SW 1271 (cell line): ENCODE measurements at regions not wholly inside any gene's neighbourhood (a gene's known extent, or its start where the extent isn't known, plus 50 kb on each side); places are given as distances from the start of the nearest gene placed in this dataset.

Source experiments
- DNase-seq, 2 experiments: peaks; one replicate each; lab custom pipeline; 2025; lab: John Stamatoyannopoulos, UW

DNA sequence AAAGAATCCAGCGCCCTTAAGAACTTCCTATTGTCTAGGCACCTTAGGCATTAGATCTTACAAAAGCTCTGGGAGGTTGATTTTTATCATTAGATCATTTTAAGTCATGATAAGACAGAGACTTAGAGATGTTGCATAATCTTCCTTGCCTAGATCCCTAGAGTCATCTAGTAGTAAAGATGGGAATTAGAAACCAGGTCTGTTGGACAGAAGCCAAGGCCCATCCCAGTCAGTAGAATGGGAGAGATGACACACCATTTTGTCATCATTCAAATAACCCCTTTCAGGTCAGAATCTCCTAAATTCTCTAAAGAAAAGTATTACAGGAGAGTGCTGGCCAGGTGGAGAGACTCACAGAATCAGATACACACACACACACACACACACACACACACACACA, 579.1 kb downstream of the BMP2 start:
- DNase-seq: no peak

DNA sequence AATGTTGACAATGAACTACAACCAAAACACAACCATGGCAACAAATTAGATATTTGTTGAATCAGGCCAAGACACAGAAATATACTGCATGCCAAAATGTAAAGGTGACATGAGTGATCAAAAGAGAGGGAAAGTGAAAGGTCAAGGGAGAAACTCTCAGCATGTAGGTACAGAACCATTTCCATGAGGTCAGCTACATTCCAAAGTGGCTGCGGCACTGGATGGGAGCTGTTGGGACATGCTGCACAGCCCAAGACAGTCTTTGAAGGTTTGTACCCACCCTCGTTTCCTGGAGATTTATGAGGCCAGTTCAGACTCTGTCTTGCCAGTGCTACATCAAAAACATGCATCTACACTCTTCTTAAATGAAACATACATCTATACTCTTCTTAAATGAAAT, 579.9 kb downstream of the BMP2 start:
- no peak for DNase-seq

DNA sequence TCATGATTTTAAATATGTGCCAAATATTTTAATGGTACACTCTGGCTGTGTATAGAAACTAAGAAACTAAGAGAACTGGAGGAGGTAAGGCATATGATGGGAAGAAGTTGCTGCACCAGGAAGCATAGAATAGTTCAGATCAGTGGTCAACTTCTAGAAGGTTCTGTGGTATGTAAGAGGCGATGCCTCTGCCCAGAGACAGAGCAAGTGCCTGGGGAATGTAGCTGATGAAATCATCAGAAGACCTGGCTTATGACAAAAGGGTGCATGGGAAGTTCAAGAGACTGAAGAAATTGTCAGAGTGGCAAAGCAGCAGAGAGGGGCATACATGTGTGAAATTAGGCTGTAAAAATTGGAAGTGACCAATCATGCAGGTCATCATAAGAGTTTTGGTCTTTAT, 580.8 kb downstream of the BMP2 start:
- DNase-seq: no peak

DNA sequence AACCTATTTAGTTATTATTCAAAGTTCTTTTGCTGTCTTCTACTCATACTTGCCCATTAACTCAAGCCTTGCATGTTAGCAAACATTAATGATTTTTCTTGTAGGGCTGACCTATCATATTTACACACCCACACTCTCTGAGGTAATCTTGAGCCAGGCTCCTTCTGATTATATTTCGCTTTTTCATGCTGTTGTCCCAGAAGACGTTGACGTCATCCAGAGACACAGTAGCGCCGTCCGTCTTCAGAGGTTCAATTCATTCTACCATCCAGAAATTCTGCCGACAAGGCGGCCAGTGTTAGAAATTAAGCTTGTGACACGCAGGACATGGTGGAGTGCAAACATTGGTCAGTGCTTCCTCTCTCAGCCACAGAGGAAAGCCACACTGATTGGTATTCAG, 584.7 kb downstream of the BMP2 start:
- no peak for DNase-seq

DNA sequence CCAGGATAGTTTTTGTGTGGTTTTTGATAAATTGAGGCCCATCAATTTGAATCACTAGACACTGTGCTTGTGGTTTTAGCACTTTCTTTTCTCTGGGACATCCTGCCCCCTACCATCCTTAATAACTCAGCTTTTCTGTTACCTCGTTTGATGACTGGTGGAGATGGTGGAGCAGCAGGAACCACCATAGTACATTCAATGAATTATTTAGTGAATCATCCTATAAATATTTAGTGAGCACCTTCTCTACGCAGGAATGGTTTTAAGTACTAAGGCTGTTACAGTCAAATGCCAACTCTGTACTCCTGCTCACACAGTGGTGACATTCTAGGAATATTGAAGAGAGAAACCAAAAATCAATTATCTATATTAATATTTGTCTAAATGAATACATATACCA, 585.2 kb downstream of the HAO1 start:
- no peak for DNase-seq

DNA sequence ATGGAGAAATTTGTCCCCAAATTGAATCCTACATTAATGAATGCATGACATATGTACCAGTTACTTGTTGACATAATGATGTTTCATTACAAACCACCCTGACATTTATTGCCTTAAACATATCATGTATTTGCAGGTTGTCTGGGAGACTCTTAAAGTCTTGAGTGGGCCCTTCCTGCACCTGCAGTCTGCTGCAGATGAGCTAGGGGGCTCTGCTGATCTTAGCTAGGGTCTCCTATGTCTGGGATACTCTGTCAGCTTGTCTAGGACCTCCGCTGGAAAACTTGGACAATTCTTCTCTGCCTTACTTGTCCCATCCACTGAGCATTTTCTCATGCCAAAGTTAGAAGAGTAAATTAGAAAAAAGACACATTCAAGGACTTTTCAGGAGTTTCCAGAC, 581.6 kb downstream of the HAO1 start:
- DNase-seq: no peak

DNA sequence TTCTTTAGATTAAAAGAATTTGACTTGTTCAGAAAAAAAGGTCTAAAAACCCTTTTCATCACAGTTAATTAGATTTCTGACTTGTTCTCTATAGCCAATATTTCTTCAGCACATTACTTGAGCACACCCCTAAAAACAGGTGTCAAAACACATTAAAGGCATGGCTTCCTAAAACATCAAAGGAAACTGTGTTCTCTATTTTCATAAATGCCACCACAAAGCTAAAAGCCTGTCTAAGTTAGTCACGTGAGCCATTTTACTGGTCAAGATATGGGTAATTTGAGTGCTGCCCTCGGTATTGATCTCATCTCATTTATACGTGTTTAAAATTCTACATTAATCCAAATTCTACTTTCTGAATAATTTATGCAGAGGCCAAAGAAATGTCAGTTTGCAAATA, 580.5 kb downstream of the HAO1 start:
- DNase-seq: no peak

DNA sequence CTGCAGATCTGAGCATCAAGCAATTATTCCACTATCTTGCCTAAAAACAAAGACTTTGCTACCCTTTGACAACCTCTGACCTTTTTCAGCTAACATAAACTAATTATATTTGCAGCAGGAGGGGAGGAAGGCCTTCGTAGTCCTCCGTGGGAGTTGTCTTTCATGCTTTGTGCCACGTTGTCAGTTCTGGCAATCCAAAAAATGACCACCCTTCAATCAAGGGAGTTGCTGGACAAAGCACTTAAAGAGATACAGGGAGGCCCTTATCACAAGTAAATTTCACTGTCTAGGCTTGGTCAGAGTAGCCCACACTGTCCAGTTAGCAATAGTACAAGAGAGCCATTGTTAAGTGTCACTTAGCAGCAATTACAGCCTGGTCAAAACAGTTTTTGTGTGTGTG, 578.9 kb downstream of the HAO1 start:
- DNase-seq: no peak

DNA sequence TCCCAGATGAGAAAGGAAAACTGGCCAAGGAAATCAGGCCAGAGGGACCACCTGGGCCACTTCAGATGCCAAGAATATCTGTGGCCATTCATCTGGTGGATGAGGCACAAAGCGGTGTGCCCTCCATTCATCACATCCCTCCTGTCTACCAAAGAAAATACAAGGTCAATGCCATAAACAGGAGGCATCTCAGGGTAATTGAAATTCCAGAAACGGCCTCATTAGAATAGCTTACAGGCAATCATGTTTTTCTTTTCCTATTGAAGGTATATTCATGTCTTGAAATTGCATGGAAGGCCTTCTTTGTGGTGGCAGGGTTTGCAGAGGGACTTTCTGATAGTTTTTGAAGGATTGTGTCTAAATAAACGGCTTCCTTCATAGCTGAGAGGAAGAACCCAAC, 578.3 kb downstream of the HAO1 start:
- no peak for DNase-seq

DNA sequence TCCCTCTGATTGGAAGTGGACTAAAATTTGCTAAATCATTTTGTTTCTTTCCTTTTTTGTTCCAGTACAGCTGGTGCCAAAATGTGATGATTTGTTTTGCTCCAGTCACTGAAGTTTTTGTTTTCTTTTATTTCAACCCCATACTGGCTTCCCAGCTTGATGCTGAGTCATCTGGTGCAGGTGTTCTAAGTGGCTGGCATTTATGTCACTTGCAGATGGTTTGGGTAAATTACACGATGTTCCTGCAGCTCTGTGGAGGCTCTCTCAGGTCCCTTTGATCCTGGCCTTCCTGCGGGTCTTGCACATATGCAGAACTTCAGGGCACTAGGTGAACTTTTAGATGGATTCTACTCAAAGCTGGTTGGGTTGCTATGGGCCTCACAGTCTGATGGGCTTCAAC, 577.7 kb downstream of the HAO1 start:
- DNase-seq: no peak

DNA sequence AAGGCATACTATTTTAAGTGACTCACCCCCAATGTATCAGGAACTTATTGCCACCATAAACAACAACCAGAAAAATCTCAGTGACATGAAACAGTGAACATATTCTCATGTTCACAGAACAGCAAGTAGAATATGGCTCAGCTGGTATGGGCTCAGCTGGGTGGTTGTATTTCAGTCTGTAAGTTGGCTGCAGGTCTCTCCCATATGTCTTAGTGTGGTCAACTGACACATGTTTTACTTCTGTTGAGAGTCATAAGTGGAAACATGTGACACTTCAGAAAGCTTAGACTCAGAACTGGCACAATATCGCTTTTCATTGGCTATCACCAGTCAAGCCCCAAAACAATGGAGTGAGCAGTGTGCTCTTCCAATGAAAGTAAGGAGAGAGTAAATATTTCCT, 574.1 kb downstream of the HAO1 start:
- DNase-seq: no peak

DNA sequence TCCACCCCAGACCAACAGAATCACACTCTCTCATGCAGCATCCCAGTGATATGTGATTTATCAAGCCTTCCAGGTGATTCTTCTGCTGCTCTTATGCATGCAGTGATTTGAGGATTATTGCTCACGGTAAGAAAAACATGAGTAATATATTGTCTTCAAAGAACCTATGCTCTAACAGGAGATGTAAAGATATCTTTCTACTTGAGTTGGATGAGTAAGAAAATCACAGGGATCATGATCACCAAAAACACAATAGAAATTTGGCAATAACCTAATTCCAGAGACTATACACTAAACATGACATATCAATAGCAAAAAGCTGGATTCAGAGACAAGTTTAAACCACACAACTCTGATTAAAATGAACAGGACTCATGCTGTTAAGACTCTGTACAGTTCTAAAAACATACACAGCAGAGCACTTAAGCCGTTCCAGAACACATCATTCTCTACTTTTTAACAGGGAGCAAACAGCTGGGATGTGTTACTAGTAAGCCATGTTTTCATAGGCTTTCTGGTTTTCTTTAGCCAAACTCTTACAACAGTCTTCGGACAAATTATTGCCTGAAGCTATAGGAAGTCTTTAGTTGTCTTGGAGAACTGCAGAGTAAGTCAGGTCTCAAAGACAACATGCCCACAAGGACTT, 568.6 kb downstream of the HAO1 start:
- DNase-seq: no peak

DNA sequence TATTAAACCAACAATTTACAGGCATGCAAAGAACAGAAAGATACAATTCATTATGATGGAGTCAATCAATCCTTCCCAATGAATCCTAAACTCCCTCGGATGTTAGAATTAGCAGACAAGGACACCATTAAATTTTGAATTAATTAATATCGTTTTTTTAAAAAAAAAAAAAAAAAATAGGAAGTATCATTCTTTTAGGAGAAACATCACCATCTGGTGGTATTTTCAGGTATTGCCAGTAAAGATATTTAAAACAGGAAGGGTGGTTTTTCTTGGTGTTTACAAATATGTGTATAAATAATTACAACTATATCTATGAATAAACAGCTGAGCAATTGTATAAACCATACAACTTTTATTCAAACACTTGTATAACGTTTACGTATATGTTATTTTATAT, 564.4 kb downstream of the HAO1 start:
- peak in 1 of 2 experiments; percentile 19 for DNase-seq

DNA sequence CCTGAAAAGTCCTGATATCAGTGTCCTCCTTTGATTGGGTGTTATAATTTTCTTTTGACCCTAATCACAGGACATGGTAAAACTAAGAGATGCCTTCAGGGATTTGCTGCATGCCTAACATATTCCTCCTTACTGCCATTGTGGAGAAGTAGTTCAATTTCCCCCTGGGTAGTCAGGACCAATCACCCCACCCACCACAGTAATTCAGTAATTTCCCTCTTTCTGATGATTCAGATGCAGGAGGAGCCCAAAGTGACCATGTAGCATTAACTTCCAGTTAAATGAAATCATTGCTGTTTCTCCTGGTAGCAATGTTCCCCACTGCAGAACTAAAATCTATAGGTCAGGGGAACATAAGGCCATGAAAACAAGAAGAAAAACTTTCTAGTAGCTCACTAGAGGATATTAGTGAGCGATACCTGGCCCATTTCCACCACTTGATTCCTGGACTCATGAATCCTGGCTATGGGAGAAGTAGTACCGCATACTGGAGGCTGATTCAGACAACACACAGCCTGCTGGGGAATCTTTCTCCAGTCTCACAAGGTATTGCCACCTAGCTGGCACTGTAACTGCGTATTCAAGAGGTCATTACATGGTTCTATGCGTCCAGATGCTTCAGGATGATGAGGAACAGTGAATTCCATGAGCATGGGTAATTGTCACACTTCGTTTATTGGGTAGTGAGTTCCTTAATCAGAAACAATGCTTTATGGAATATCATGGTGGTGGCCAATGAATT, 561.2 kb downstream of the HAO1 start:
- DNase-seq: no peak

DNA sequence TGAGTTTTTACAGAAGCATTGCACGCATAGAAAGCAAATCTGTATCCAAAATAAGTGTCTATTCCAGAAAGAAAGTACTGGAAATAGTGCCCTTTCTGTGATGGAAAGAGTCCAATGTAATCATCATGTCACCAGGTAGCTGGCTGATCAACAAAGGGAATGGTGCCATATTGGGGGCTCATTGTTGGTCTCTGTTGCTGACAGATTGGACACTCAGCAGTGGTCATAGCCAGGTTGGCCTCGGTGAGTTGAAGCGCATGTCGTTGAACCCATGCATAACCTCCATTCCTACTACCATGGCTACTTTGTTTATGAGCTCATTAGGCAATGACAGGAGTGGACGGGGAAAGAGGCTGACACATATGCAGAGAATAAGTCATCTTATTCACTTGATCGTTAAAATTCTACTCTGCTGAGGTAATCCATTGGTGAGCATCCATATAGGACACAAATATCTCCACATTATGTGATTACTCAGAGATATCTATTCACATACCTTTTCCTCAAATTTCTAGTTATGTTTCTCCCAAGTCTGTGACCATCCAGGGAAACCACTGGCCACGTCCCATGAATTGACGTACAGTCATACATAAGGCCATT, 560.5 kb downstream of the HAO1 start:
- no peak for DNase-seq

DNA sequence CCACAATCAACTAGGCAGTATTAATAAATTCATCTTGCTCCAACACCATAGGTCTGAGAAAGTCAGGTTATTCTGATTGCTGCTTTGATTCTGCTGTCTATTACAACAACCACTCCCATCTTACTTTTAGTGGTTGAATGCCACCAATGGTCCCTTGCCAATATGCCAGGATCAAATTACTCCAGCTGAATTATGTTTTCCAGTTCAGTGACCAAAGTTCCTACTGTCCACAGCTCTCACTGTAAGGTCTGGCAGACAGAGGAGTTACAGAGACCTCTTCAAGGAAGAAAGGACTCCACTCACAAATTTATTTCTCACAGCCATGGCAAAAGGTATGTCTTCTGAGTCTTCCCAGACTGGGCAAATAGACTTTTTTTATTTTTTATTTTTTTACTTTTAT, 557.0 kb downstream of the HAO1 start:
- DNase-seq: no peak

DNA sequence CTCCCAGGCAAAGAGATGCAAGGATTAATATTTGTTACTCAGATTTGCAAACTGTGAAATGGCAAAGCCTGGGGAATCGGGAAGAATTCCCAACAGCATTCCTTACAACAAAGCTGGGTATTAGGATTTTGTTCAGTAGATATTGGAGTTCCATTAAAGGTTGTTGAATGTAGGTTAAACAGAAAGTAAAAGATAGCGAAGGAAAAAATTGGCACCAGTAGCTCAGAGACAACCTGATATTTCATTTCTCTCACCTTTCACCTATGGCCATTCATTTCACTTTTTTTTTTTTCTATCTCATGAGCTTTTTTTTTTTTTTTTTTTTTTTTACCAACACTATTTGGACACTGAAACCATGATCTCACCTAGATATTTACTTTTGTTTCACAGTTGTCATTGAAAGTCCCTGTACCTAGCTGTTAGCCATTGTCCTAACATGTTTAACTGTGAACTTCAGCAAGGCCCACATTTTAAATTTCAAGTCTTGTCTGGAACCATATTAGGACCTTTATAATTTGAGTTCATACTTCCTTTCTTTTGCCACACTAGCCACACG, 552.5 kb downstream of the HAO1 start:
- DNase-seq: no peak

DNA sequence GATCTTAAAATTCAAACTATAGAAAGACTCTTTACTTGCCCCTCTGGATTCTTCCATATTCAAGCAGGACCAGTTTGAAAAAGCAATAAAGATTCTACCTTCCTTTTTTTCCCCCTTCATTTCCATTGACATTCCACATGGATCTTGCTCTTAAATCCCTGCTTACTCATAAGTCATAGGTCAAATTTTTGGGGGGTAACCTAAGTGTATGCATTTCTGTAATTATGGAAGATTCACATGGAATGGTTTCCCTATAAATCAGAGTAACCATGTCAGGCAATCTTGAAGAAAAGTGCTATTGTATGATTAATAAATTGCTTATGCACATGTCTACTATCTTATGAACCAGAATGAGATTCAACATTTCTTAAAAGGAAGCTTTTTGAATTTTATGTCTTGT, 551.0 kb downstream of the HAO1 start:
- no peak for DNase-seq

DNA sequence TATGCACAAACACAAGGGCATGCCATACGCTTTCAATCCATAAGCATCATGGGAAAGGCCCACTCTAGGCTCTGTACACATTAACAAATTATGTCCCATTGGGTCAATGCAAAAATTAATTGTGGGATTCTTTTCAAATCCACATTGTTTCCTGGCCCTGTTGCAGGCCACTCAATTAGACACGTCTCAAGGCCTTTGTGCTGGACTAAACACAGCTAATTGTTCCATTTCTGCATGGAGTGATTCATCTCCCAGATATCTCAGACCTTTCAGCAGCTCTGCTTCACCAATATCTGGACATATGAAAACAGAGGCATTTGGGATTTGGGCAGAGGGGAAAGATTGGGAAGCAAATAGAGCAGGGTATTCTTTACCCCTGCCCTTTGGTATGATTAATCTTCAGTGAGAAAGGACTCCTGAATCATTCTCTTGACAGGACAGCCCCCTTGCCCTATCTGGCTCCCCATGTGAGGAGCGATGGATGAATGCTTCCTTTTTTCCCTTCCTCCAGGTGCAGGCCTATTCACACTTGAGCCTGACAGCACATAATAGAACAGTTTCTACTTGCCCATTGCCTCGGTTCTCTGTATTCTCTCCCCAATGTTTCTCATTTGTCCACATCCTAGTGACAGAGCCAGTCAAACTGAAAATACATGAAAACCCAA, 547.6 kb downstream of the HAO1 start:
- DNase-seq: no peak

DNA sequence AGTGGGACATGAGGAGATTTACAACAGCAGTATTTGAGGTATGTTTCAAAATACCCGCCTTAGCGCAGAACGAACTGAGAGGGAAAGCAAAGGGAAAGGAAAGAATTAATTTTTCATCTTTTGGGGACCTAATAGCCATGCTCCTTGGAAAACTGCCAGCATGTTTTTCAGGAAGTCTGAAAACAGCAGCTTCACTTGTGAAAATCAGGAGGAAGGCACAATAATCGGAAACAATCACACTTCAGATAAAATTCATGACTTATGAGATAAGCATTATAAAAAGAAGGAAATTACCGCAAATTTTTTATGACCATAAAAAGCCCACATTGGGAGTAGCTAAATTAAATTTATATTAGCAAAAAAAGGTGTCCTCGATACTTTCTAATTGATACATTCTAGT, 541.1 kb downstream of the HAO1 start:
- DNase-seq: no peak

DNA sequence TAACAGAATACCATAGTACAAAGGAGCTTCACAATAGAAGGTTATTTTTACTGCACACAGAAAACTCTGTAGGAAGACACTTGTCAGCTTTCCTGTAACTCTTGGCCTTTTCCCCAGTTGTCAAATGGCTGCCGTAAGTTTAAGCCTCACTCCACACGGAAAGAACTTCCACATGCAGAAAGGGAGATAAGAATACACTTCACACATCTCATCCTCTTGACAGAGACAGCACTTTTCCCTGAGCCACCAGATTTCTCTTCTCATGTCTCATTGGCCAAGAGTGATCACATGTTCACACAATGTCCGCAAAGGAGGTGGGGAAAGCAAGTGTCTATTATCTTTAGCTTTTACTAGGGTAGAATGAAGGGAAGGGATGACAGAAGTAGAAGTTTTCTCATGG, 540.7 kb downstream of the HAO1 start:
- no peak for DNase-seq

DNA sequence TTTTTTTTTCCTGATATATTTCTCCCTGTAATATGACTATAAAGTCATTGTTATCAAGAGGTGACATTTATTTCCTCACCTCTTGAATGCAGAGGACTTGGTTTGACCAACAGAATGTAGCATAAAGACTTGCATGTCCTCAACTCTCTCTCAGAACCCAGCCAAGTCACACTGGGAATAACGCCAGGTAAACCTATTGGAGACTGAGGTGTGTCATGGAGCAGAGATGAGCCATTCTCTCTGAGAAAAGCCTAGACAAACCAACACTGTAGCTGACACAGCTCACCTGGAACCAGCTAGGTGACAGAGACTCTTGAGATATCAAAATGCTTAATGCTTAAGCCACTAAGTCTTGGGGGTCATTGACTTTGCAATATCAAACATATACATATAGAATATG, 533.6 kb downstream of the HAO1 start:
- no peak for DNase-seq

DNA sequence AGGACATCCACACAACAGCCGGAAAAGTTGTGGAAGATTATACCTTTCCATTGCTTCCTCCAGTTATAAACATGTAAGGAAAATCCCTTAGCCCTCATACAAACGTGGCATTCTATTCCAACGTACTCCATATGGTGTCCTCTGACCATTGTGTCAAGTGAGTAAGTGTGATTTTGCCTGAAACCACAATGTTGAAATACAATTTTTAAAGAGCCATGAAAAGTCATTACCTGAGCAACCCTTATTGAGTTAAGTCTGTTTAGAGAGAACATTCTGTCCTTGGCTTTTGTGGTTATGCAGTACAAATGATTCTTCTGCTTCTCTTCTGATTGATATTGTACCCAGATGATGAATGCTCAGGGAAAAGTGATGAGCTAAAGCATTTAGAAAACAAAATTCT, 530.1 kb downstream of the HAO1 start:
- no peak for DNase-seq
